Stimulated activated CD8-positive, alpha-beta memory T cell treated with anti-CD3 and anti-CD28 coated beads, Interleukin-15, amount 100 ng/mL, for 24 hours (primary cell): ENCODE measurements at regions not wholly inside any gene's neighbourhood (a gene's known extent, or its start where the extent isn't known, plus 50 kb on each side); places are given as distances from the start of the nearest gene placed in this dataset.

Experiments used
- DNase-seq: peaks from one replicate; pipeline ENCODE4 v3.0.0-alpha.2; 2020; ENCODE audit warnings: low read depth

- no peak for DNase-seq
Measured at GRCh38 chr7:155216475-155217272, 81.0 kb upstream of the INSIG1 start.

GRCh38 chr7:155217634-155218033 lies 80.0 kb upstream of the INSIG1 start:
- no peak for DNase-seq

GRCh38 chr7:155218276-155219153 lies 79.2 kb upstream of the INSIG1 start:
- no peak for DNase-seq

- no peak for DNase-seq
Measured at GRCh38 chr7:155219154-155219531, 78.5 kb upstream of the INSIG1 start.

GRCh38 chr7:155219947-155220769 lies 77.5 kb upstream of the INSIG1 start:
- no peak for DNase-seq

- DNase-seq: no peak
Measured at GRCh38 chr7:155220903-155221302, 76.8 kb upstream of the INSIG1 start.

GRCh38 chr7:155221547-155221946 lies 76.1 kb upstream of the INSIG1 start:
- DNase-seq: no peak

GRCh38 chr7:155222061-155222460 lies 75.6 kb upstream of the INSIG1 start:
- DNase-seq: no peak

- no peak for DNase-seq
Measured at GRCh38 chr7:155222573-155222972, 75.1 kb upstream of the INSIG1 start.

- no peak for DNase-seq
Measured at GRCh38 chr7:155223021-155223420, 74.7 kb upstream of the INSIG1 start.

- DNase-seq: no peak
Measured at GRCh38 chr7:155223503-155223902, 74.2 kb upstream of the INSIG1 start.

GRCh38 chr7:155224116-155224811 lies 73.4 kb upstream of the INSIG1 start:
- no peak for DNase-seq

GRCh38 chr7:155225095-155225494 lies 72.6 kb upstream of the INSIG1 start:
- DNase-seq: no peak

GRCh38 chr7:155225516-155225915 lies 72.2 kb upstream of the INSIG1 start:
- no peak for DNase-seq

- no peak for DNase-seq
Measured at GRCh38 chr7:155226261-155227003, 71.2 kb upstream of the INSIG1 start.

- no peak for DNase-seq
Measured at GRCh38 chr7:155227004-155227787, 70.5 kb upstream of the INSIG1 start.

GRCh38 chr7:155227788-155228458 lies 69.8 kb upstream of the INSIG1 start:
- no peak for DNase-seq

- no peak for DNase-seq
Measured at GRCh38 chr7:155228459-155228845, 69.2 kb upstream of the INSIG1 start.

GRCh38 chr7:155228894-155229293 lies 68.8 kb upstream of the INSIG1 start:
- no peak for DNase-seq
